Stimulated activated memory B cell treated with anti-CD40 and anti-IgM and Interleukin-4, amounts not matched to agents 10 μg/mL and 1 μg/mL and 100 μg/mL, for 72 hours (primary cell): ENCODE measurements at regions not wholly inside any gene's neighbourhood (a gene's known extent, or its start where the extent isn't known, plus 50 kb on each side); places are given as distances from the start of the nearest gene placed in this dataset.

ENCODE experiments used
- ATAC-seq: fragments of 150-1000 bp; cut with Tn5 transposase; 2 replicates; pipeline ENCODE4 v1.10.0; 2021
- H3K27ac Mint-ChIP-seq: one replicate; pipeline ENCODE4 v1.8.0; 2022; ENCODE audit warnings: mild to moderate bottlenecking, mixed read lengths
- H3K27me3 Mint-ChIP-seq: one replicate; pipeline ENCODE4 v1.8.0; 2022; ENCODE audit warnings: mixed read lengths
- H3K36me3 Mint-ChIP-seq: one replicate; pipeline ENCODE4 v1.8.0; 2022; ENCODE audit warnings: mixed read lengths
- H3K4me1 Mint-ChIP-seq: one replicate; pipeline ENCODE4 v1.8.0; 2022; ENCODE audit warnings: mixed read lengths
- H3K4me3 Mint-ChIP-seq: one replicate; pipeline ENCODE4 v1.8.0; 2022; ENCODE audit warnings: mild to moderate bottlenecking, moderate library complexity, mixed read lengths
- H3K9me3 Mint-ChIP-seq: one replicate; pipeline ENCODE4 v1.8.0; 2022; ENCODE audit warnings: mixed read lengths

- peaks cover 25% of the 10 kb centered on the region for H3K27me3 Mint-ChIP-seq
- no peaks in the 10 kb centered on the region for H3K4me1 Mint-ChIP-seq
- H3K4me3 Mint-ChIP-seq, result no peak overlapping the region
- no peaks in the 10 kb centered on the region for H3K36me3 Mint-ChIP-seq
- H3K27ac Mint-ChIP-seq, result no peak overlapping the region
- no peak for ATAC-seq
- peaks cover 3% of the 10 kb centered on the region for H3K9me3 Mint-ChIP-seq
Observed at GRCh38 chr2:238594796-238595749, 168.3 kb downstream of the ASB1 start.

- H3K4me1 Mint-ChIP-seq, result no peaks in the 10 kb centered on the region
- no peaks in the 10 kb centered on the region for H3K36me3 Mint-ChIP-seq
- peaks cover 3% of the 10 kb centered on the region for H3K9me3 Mint-ChIP-seq
- no peak overlapping the region for H3K27ac Mint-ChIP-seq
- no peak overlapping the region for H3K4me3 Mint-ChIP-seq
- no peak for ATAC-seq
- peaks cover 27% of the 10 kb centered on the region for H3K27me3 Mint-ChIP-seq
Observed at GRCh38 chr2:238595750-238596570, 169.2 kb downstream of the ASB1 start.

GRCh38 chr2:238596571-238597551 is 170.1 kb downstream of the ASB1 start:
- H3K4me1 Mint-ChIP-seq, result no peaks in the 10 kb centered on the region
- peaks cover 34% of the 10 kb centered on the region for H3K27me3 Mint-ChIP-seq
- no peak overlapping the region for H3K4me3 Mint-ChIP-seq
- no peaks in the 10 kb centered on the region for H3K36me3 Mint-ChIP-seq
- no peak overlapping the region for H3K27ac Mint-ChIP-seq
- peaks cover 3% of the 10 kb centered on the region for H3K9me3 Mint-ChIP-seq
- no peak for ATAC-seq

GRCh38 chr2:238597638-238598528 is 171.2 kb downstream of the ASB1 start:
- H3K36me3 Mint-ChIP-seq, result no peaks in the 10 kb centered on the region
- H3K4me1 Mint-ChIP-seq, result no peaks in the 10 kb centered on the region
- no peak overlapping the region for H3K27ac Mint-ChIP-seq
- no peak overlapping the region for H3K4me3 Mint-ChIP-seq
- ATAC-seq, result no peak
- peaks cover 34% of the 10 kb centered on the region for H3K27me3 Mint-ChIP-seq
- H3K9me3 Mint-ChIP-seq, result no peaks in the 10 kb centered on the region

GRCh38 chr2:238598802-238599530 is 172.2 kb downstream of the ASB1 start:
- Mint-ChIP-seq H3K36me3 (peaks cover 8% of the 10 kb centered on the region), H3K27ac (no peak overlapping the region), H3K9me3 (peaks cover 8% of the 10 kb centered on the region), H3K4me1 (no peaks in the 10 kb centered on the region), H3K27me3 (peaks cover 44% of the 10 kb centered on the region), H3K4me3 (no peak overlapping the region)
- no peak for ATAC-seq

- no peak overlapping the region for H3K27ac Mint-ChIP-seq
- peaks cover 8% of the 10 kb centered on the region for H3K36me3 Mint-ChIP-seq
- peaks cover 14% of the 10 kb centered on the region for H3K9me3 Mint-ChIP-seq
- H3K4me1 Mint-ChIP-seq, result no peaks in the 10 kb centered on the region
- ATAC-seq, result no peak
- no peak overlapping the region for H3K4me3 Mint-ChIP-seq
- H3K27me3 Mint-ChIP-seq, result peaks cover 50% of the 10 kb centered on the region
Observed at GRCh38 chr2:238599549-238600505, 173.1 kb downstream of the ASB1 start.

- no peaks in the 10 kb centered on the region for H3K4me1 Mint-ChIP-seq
- H3K9me3 Mint-ChIP-seq, result peaks cover 16% of the 10 kb centered on the region
- ATAC-seq, result no peak
- H3K36me3 Mint-ChIP-seq, result peaks cover 8% of the 10 kb centered on the region
- H3K27ac Mint-ChIP-seq, result no peak overlapping the region
- no peak overlapping the region for H3K4me3 Mint-ChIP-seq
- H3K27me3 Mint-ChIP-seq, result peaks cover 50% of the 10 kb centered on the region
Observed at GRCh38 chr2:238600506-238601432, 174.0 kb downstream of the ASB1 start.

- Mint-ChIP-seq H3K4me3 (no peak overlapping the region), H3K9me3 (peaks cover 16% of the 10 kb centered on the region), H3K4me1 (no peaks in the 10 kb centered on the region), H3K27me3 (peaks cover 50% of the 10 kb centered on the region), H3K27ac (no peak overlapping the region), H3K36me3 (peaks cover 8% of the 10 kb centered on the region)
- ATAC-seq, result no peak
Observed at GRCh38 chr2:238601433-238602222, 174.9 kb downstream of the ASB1 start.

GRCh38 chr2:238602223-238602960 is 175.7 kb downstream of the ASB1 start:
- Mint-ChIP-seq H3K9me3 (peaks cover 23% of the 10 kb centered on the region), H3K27ac (no peak overlapping the region), H3K4me1 (no peaks in the 10 kb centered on the region), H3K27me3 (peaks cover 48% of the 10 kb centered on the region), H3K36me3 (peaks cover 8% of the 10 kb centered on the region), H3K4me3 (no peak overlapping the region)
- ATAC-seq, result no peak

GRCh38 chr2:238603596-238603995 is 176.9 kb downstream of the ASB1 start:
- peaks cover 8% of the 10 kb centered on the region for H3K36me3 Mint-ChIP-seq
- peaks cover 28% of the 10 kb centered on the region for H3K9me3 Mint-ChIP-seq
- no peak overlapping the region for H3K27ac Mint-ChIP-seq
- peaks cover 36% of the 10 kb centered on the region for H3K27me3 Mint-ChIP-seq
- no peak for ATAC-seq
- H3K4me1 Mint-ChIP-seq, result no peaks in the 10 kb centered on the region
- H3K4me3 Mint-ChIP-seq, result no peak overlapping the region

GRCh38 chr2:238606311-238606710 is 179.6 kb downstream of the ASB1 start:
- no peak overlapping the region for H3K4me3 Mint-ChIP-seq
- H3K27ac Mint-ChIP-seq, result no peak overlapping the region
- H3K4me1 Mint-ChIP-seq, result no peaks in the 10 kb centered on the region
- peaks cover 19% of the 10 kb centered on the region for H3K27me3 Mint-ChIP-seq
- H3K9me3 Mint-ChIP-seq, result peaks cover 36% of the 10 kb centered on the region
- peaks cover 8% of the 10 kb centered on the region for H3K36me3 Mint-ChIP-seq
- ATAC-seq, result no peak
